GM12865 (cell line): ENCODE measurements at regions not wholly inside any gene's neighbourhood (a gene's known extent, or its start where the extent isn't known, plus 50 kb on each side); places are given as distances from the start of the nearest gene placed in this dataset.
"Not testable (repeated sequence)": the region's sequence is repeated elsewhere in the genome, so short reads cannot be mapped to it uniquely, and the experiment has no call there.

ENCODE experiments used
- DNase-seq: peaks from one replicate; pipeline ENCODE4 v3.0.0; 2010; ENCODE audit warnings: low read depth
- H3K4me3 ChIP-seq: 2 replicates; pipeline ENCODE4 v1.5.1; 2011; ENCODE audit warnings: mild to moderate bottlenecking, low read depth, low read length, control low read depth
- TF ChIP-seq, protein P1 (sequence below): IDR thresholded peaks from 2 replicates; pipeline ENCODE4 v1.5.1; 2011; ENCODE audit warnings: low read length, control low read depth, low read depth, inconsistent platforms; ENCODE audit not compliant: insufficient read depth; ENCODE audit errors: missing control alignments

DNA sequence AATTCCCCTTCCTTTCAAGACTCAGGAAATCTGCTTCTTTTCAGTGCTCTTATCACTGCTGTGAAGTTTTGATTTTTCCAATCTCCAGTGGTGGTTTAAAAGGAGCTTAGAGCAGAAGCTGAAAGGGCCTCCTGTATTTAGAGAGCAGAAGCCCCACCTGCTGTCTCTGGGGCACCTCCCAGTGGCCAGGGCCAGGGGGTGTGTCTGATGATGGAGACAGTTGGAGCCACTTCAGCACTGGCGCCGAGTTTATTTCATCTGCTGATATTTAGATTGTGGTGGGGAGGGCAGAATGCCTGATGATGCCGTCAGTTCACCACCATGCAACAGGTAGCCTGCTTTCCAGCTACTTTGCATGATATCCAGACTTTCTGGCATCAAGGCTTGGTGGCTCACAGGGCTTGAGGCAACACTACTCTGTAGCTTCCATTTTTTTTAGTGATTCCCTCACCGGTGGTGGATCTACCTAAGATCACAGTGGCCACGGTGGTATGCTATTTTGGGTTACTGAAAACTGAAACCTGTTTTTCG is 371.9 kb downstream of the KCNRG start:
- TF ChIP-seq, protein P1, sequence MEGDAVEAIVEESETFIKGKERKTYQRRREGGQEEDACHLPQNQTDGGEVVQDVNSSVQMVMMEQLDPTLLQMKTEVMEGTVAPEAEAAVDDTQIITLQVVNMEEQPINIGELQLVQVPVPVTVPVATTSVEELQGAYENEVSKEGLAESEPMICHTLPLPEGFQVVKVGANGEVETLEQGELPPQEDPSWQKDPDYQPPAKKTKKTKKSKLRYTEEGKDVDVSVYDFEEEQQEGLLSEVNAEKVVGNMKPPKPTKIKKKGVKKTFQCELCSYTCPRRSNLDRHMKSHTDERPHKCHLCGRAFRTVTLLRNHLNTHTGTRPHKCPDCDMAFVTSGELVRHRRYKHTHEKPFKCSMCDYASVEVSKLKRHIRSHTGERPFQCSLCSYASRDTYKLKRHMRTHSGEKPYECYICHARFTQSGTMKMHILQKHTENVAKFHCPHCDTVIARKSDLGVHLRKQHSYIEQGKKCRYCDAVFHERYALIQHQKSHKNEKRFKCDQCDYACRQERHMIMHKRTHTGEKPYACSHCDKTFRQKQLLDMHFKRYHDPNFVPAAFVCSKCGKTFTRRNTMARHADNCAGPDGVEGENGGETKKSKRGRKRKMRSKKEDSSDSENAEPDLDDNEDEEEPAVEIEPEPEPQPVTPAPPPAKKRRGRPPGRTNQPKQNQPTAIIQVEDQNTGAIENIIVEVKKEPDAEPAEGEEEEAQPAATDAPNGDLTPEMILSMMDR: peak; percentile 33
- H3K4me3 ChIP-seq: no peak overlapping the region
- peak; percentile 43 for DNase-seq

DNA sequence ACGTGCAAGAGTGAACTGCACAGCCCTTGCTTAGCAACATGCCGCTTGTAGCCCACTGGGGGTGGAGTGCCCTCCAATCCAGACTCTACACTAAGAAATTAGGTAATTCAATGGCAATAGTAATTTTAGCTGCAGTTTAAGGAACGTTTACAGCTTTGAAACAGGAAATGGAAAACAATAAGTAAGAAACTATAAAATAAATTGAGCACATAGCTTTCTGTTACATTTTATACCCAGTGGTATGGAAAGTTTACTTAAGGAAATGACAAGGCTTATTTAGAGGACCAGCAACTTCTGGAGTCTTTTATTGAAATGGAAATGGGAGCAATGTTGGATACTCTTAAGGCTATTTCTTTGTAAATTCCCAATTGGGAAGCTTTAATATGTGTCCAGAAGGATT is 373.2 kb downstream of the KCNRG start:
- no peak for DNase-seq
- TF ChIP-seq, protein P1: no peak
- H3K4me3 ChIP-seq: no peak overlapping the region

DNA sequence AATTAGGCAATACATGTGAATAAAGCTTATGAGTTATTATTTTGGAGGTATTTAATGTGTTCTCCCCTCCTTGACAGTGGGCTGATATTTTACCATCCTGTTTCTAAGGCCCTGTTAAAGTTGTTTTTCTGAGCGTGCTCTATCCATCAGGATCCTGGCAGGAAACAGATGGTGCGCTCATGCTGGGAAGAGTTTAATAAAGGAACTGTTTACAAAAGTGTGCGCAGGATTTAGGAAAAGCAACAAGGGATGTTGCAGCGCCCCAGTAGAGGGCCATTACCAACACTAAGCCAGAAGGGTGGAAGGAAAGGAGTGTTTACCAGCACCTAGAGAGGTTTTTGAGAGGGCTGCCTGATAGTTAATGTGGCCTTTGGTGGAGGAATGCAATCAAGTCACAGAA is 374.5 kb downstream of the KCNRG start:
- TF ChIP-seq, protein P1: no peak
- H3K4me3 ChIP-seq: no peak overlapping the region
- DNase-seq: no peak

DNA sequence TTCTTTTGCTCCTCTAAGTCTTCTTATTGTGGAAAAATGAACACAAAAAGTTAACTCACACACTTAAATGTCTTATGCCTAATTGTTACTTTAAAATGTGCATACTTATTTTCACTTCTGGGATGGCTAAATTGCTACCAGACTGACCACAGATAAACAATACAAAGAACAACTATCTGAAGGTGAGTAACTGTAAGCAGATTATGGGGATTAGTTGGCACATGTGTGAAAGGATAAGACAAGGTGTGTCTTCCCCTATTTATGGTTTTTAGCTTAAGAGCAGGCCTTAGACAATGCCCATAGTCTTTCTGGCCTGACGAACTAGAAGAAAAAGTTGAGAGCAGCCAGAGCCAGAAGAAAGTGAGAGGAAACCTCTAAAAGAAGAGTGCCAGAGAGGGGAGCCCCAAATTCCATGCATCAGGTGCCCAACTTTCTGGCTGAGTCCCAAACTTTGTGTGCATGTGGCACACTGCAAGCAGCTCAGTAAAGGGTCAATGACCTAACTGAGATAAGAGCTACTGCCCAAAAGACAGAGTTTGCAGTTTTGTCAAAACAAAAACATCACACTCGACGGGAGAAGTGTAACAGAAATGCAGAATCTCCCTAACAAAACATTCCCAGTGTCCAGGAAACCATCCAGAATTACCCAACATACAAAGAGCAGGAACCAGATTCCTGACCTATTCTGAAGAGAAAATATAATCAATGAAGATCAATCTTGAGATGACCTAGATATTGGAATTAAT is 375.4 kb downstream of the KCNRG start:
- TF ChIP-seq, protein P1: no peak
- DNase-seq: no peak
- H3K4me3 ChIP-seq: no peak overlapping the region

DNA sequence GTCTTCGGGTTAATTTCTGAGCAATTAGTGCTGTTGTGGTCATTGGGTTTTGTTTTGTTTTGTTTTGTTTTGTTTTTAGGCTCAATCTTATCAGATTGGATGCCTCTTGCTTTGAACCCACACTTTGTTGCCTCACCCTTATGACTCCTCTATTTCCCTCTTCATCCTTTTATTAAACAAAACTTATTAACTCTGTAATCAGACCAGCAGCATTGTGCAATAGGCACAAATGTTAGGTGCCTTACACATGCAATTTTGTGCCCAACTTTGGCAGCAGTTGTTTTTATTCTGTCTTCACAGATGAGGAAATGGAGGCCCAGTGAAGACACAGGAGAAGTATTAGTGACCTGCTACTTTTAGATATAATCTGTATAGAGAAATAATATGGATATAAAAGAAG is 377.7 kb downstream of the KCNRG start:
- TF ChIP-seq, protein P1: no peak
- DNase-seq: no peak
- no peak overlapping the region for H3K4me3 ChIP-seq

DNA sequence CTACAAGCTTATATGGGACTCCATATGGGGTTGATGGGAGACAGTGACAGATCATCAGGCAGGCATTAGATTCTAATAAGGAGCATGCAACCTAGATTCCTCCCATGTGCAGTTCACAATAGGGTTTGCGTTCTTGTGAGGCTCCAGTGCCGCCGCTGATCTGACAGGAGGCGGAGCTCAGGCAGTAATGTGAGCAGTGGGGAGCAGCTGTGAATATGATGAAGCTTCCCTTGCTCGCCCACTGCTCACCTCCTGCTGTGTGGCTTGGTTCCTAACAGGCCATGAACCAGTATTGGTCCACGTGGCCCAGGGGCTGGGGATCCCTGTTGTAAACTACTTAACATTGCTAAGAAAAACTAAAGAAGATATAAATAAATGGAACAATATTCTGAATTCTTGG is 378.4 kb downstream of the KCNRG start:
- TF ChIP-seq, protein P1: no peak
- no peak for DNase-seq
- no peak overlapping the region for H3K4me3 ChIP-seq

DNA sequence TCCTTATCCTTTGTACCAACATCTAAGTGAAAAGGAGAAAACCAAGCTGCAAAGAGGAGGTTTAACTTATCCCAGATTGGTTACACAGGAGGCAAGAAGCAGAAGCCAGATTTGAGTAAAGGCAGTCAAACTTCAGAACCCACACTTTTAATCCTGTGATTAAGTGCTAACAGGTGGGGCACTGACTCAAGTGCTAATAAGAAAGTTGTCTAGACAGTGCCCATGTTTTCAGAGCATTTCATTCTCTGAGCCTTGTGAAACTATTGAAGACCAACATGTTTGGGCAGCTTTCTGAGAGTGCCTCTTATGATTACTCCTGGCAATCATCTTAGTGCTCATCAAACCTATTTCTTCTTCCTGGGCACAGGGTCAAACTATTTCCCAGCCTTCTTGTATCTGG is 380.8 kb downstream of the KCNRG start:
- TF ChIP-seq, protein P1: no peak
- no peak overlapping the region for H3K4me3 ChIP-seq
- no peak for DNase-seq

DNA sequence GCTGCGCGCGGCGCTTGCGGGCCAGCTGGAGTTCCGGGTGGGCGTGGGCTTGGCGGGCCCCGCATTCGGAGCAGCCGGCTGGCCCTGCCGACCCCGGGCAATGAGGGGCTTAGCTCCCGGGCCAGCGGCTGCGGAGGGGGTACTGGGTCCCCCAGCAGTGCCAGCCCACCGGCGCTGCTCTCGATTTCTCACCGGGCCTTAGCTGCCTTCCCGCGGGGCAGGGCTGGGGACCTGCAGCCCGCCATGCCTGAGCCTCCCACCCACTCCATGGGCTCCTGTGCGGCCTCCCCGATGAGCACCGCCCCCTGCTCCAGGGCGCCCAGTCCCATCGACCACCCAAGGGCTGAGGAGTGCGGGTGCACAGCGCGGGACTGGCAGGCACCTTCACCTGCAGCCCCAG is 381.4 kb downstream of the KCNRG start:
- DNase-seq, H3K4me3 ChIP-seq: not testable (repeated sequence)
